Heart right ventricle (tissue), 16 donors: ENCODE measurements at regions not wholly inside any gene's neighbourhood (a gene's known extent, or its start where the extent isn't known, plus 50 kb on each side); places are given as distances from the start of the nearest gene placed in this dataset.

ENCODE experiments used
- ATAC-seq, 8 donors: fragments of 200-7000 bp; cut with Tn5 transposase; one replicate each; pipeline ENCODE4 v1.9.1; 2020; ENCODE audit warnings: mild to moderate bottlenecking in 8 of 8, moderate library complexity in 8 of 8, moderate number of reproducible peaks in 1 of 8
- DNase-seq, 2 donors: peaks; one replicate each; pipeline ENCODE4 v3.0.0-alpha.2; 2020
- H3K27ac ChIP-seq, 10 donors: fragments of 200-600 bp; sonication (generic) in 2 of 10; one replicate each; pipeline versions ENCODE4 v1.5.0 to v1.8.0; 2020 to 2022; ENCODE audit warnings: mild to moderate bottlenecking in 3 of 10
- H3K27me3 ChIP-seq, 7 donors: fragments of 200-600 bp; one replicate each; pipeline ENCODE4 v1.8.0; 2021 to 2022; ENCODE audit warnings: mild to moderate bottlenecking in 2 of 7
- H3K36me3 ChIP-seq, 9 donors: fragments of 200-600 bp; sonication (generic) in 1 of 9; one replicate each; pipeline versions ENCODE4 v1.5.0 to v1.8.0; 2020 to 2022; ENCODE audit warnings: mild to moderate bottlenecking in 2 of 9
- H3K4me1 ChIP-seq, 9 donors: fragments of 200-600 bp; sonication (generic) in 1 of 9; one replicate each; pipeline versions ENCODE4 v1.5.0 to v1.8.0; 2020 to 2022; ENCODE audit warnings: mild to moderate bottlenecking in 4 of 9
- H3K4me3 ChIP-seq, 10 donors: fragments of 200-600 bp; sonication (generic) in 2 of 10; one replicate each; pipeline versions ENCODE4 v1.5.0 to v1.8.0; 2020 to 2022; ENCODE audit warnings: mild to moderate bottlenecking in 7 of 10, moderate library complexity in 2 of 10
- H3K9me3 ChIP-seq, 11 donors: fragments of 200-600 bp in 10 of 11; sonication (generic) in 2 of 11; one replicate each; pipeline versions ENCODE4 v1.5.0 to v1.8.0; 2013 to 2022; ENCODE audit warnings: mild to moderate bottlenecking in 2 of 11, control low read depth in 1 of 11, moderate library complexity in 1 of 11
- CTCF ChIP-seq, 9 donors: fragments of 200-600 bp; sonication (generic) in 2 of 9; IDR thresholded peaks; one replicate each; pipeline versions ENCODE4 v1.5.0 to v1.8.0; 2021 to 2022; ENCODE audit warnings: antibody characterized with exemption in 9 of 9, mild to moderate bottlenecking in 5 of 9, moderate library complexity in 1 of 9
- WGBS, 2 donors: extraction: QIAGEN DNeasy Blood & Tissue Kit; methylation state at CpG; one replicate each; pipeline ENCODE4 v1.1.7; 2013; ENCODE audit warnings: inconsistent platforms in 1 of 2; 5-methylcytosine and 5-hydroxymethylcytosine counted together
- intact Hi-C, 10 donors: fragments of 100-400 bp; cut with DNase I; formaldehyde crosslinking; loops; one replicate each; pipeline versions ENCODE4 v1.11.1 to v1.14.2; 2022
- donor health status: Arrhythmogenic right ventricular cardiomyopathy.
- donor health status: ischemic (EF 13 %, LVEDD 7.1; RV severe dilation, severe dysfunction).
- donor health status: healthy with polysubstance abuse.
- donor health status: DM: no; HTN: yes; CAD: no.
- donor health status: DM: no; HTN: no; CAD: no.
- donor health status: ischemic (EF 25% LVEDD 6.9; RV normal size, moderate dysfunction).
- donor health status: ischemic (EF 25% LVEDD 5.7; RV mildly dilated, moderate dysfunction).
- donor health status: healthy.
- donor health status: DM: yes; HTN: yes; CAD: no.
- donor health status: Ischemic cardiomyopathy.
- donor health status: ischemic (EF 35%, LVEDD 5.7; RV mildly dilated, moderate dysfunction).
- donor health status: nonischemic (EF 11% LVEDD 7.7; RV severe dilation, severe dysfunction).
- donor health status: DM: yes; HTN: yes; CAD: no.
- donor health status: PGD.
- donor health status: ischemic (EF 29% LVEDD 5.4; RV normal size, mild dysfunction).
- donor health status: nonischemic (EF 23%, LVEDD 6.1; RV moderate dilation, normal function).

GRCh38 chrX:113759422-113759821, 824.5 kb upstream of the HTR2C start:
- intact Hi-C loops, result no loop called here
- no peak for ATAC-seq
- H3K4me1 ChIP-seq, result no peaks in the 10 kb centered on the region
- H3K36me3 ChIP-seq, result no peaks in the 10 kb centered on the region
- H3K27me3 ChIP-seq, result peaks cover 0 to 15% (median 0%) of the 10 kb centered on the region in 7 donors
- no peak overlapping the region for H3K4me3 ChIP-seq
- 62 to 67% methylated on average over 2 of the region's 2 CpGs for WGBS, 2 donors
- DNase-seq, result no peak
- H3K27ac ChIP-seq, result no peak overlapping the region
- no peak for TF ChIP-seq CTCF (IDR thresholded peaks at IDR 0.05)
- H3K9me3 ChIP-seq, result no peaks in the 10 kb centered on the region

GRCh38 chrX:113747274-113747973, 836.5 kb upstream of the HTR2C start:
- TF ChIP-seq CTCF (IDR thresholded peaks at IDR 0.05), result no peak
- WGBS, 2 donors, result 66 to 72% methylated on average over 1 of the region's 1 CpG
- DNase-seq (no peak), ATAC-seq (no peak)
- intact Hi-C loops, result no loop called here
- Histone ChIP-seq H3K4me3 (no peak overlapping the region), H3K9me3 (no peaks in the 10 kb centered on the region), H3K36me3 (no peaks in the 10 kb centered on the region), H3K27me3 (peaks cover 0 to 16% (median 0%) of the 10 kb centered on the region in 7 donors), H3K27ac (no peak overlapping the region), H3K4me1 (no peaks in the 10 kb centered on the region)

GRCh38 chrX:113743069-113743468, 840.8 kb upstream of the HTR2C start:
- intact Hi-C loops, result no loop called here
- TF ChIP-seq CTCF (IDR thresholded peaks at IDR 0.05), result no peak
- Histone ChIP-seq H3K27me3 (peaks cover 0 to 13% (median 0%) of the 10 kb centered on the region in 7 donors), H3K9me3 (no peaks in the 10 kb centered on the region), H3K4me3 (no peak overlapping the region), H3K27ac (no peak overlapping the region), H3K36me3 (no peaks in the 10 kb centered on the region), H3K4me1 (no peaks in the 10 kb centered on the region)
- ATAC-seq (no peak), DNase-seq (no peak)
- WGBS, 2 donors, result 60 to 79% methylated on average over 1 of the region's 1 CpG

- no peak overlapping the region for H3K27ac ChIP-seq
- H3K36me3 ChIP-seq, result no peaks in the 10 kb centered on the region
- H3K4me1 ChIP-seq, result no peaks in the 10 kb centered on the region
- WGBS, 2 donors, result 33 to 45% methylated on average over 2 of the region's 2 CpGs
- H3K4me3 ChIP-seq, result no peak overlapping the region
- ATAC-seq (no peak), DNase-seq (no peak)
- TF ChIP-seq CTCF (IDR thresholded peaks at IDR 0.05), result no peak
- intact Hi-C loops, result no loop called here
- H3K9me3 ChIP-seq, result no peaks in the 10 kb centered on the region
- H3K27me3 ChIP-seq, result peaks cover 0 to 13% (median 0%) of the 10 kb centered on the region in 7 donors
These were observed 842.1 kb upstream of the HTR2C start for GRCh38 chrX:113741744-113742143.
